ENCODE measurements at regions not wholly inside any gene's neighbourhood (a gene's known extent, or its start where the extent isn't known, plus 50 kb on each side); places are given as distances from the start of the nearest gene placed in this dataset.
"Not testable (repeated sequence)": the region's sequence is repeated elsewhere in the genome, so short reads cannot be mapped to it uniquely, and the experiment has no call there.

GRCh38 chr7:32747443-32748148 lies 144.0 kb downstream of the KBTBD2 start:
- H3K36me3 ChIP-seq; H3K27me3 ChIP-seq; H3K27ac ChIP-seq; H3K4me1 ChIP-seq; H3K4me3 ChIP-seq; H3K9me3 ChIP-seq; DNase-seq (ENCODE audit: low spot score in 2 of 2): not testable (repeated sequence)
- 80% methylated on average over 6 of the region's 6 CpGs for WGBS

- H3K27me3 ChIP-seq; H3K9me3 ChIP-seq; H3K4me3 ChIP-seq; H3K36me3 ChIP-seq; DNase-seq (ENCODE audit: low spot score in 2 of 2); H3K4me1 ChIP-seq; H3K27ac ChIP-seq: not testable (repeated sequence)
- WGBS = 93% methylated on average over 4 of the region's 4 CpGs
Measured at GRCh38 chr7:32741853-32742476, 149.6 kb downstream of the KBTBD2 start.

- not testable (repeated sequence) for H3K36me3 ChIP-seq; H3K4me3 ChIP-seq; H3K27me3 ChIP-seq; H3K27ac ChIP-seq; DNase-seq (ENCODE audit: low spot score in 2 of 2); H3K4me1 ChIP-seq; H3K9me3 ChIP-seq
- WGBS = 100% methylated on average over 1 of the region's 1 CpG
Measured at GRCh38 chr7:32739749-32740148, 151.8 kb downstream of the KBTBD2 start.

- H3K4me1 ChIP-seq; DNase-seq (ENCODE audit: low spot score in 2 of 2); H3K36me3 ChIP-seq; H3K27ac ChIP-seq; H3K27me3 ChIP-seq; H3K9me3 ChIP-seq; H3K4me3 ChIP-seq: not testable (repeated sequence)
- 90% methylated on average over 3 of the region's 3 CpGs for WGBS
Measured at GRCh38 chr7:32738390-32738789, 153.2 kb downstream of the KBTBD2 start.

GRCh38 chr7:32732767-32733166 lies 158.8 kb downstream of the KBTBD2 start:
- not testable (repeated sequence) for H3K27ac ChIP-seq; H3K9me3 ChIP-seq; DNase-seq (ENCODE audit: low spot score in 2 of 2); H3K36me3 ChIP-seq; H3K4me1 ChIP-seq; H3K27me3 ChIP-seq; H3K4me3 ChIP-seq
- 88% methylated on average over 4 of the region's 4 CpGs for WGBS

- peak overlapping the region; percentile 89 for H3K4me3 ChIP-seq
- H3K27me3 ChIP-seq; H3K4me1 ChIP-seq; DNase-seq (ENCODE audit: low spot score in 2 of 2); H3K27ac ChIP-seq; H3K36me3 ChIP-seq; H3K9me3 ChIP-seq: not testable (repeated sequence)
- WGBS = 26% methylated on average over 4 of the region's 5 CpGs
Measured at GRCh38 chr7:32729335-32729675, 162.3 kb downstream of the KBTBD2 start.

- H3K27ac ChIP-seq = peak overlapping the region; percentile 88
- peak; percentile 71 to 78 for DNase-seq (ENCODE audit: low spot score in 2 of 2)
- peak overlapping the region; percentile 89 for H3K4me3 ChIP-seq
- 1% methylated on average over 14 of the region's 111 CpGs for WGBS
- H3K4me1 ChIP-seq, H3K36me3 ChIP-seq, H3K9me3 ChIP-seq, H3K27me3 ChIP-seq: not testable (repeated sequence)
Measured at GRCh38 chr7:32728412-32729334, 162.9 kb downstream of the KBTBD2 start.

GRCh38 chr7:32727483-32728411 lies 163.8 kb downstream of the KBTBD2 start:
- H3K4me1 ChIP-seq, H3K27me3 ChIP-seq, H3K9me3 ChIP-seq, H3K36me3 ChIP-seq: not testable (repeated sequence)
- WGBS = 5% methylated on average over 23 of the region's 66 CpGs
- Histone ChIP-seq H3K27ac (peak overlapping the region; percentile 88), H3K4me3 (peak overlapping the region; percentile 89)
- DNase-seq (ENCODE audit: low spot score in 2 of 2) = peak in 1 of 2 donors; percentile 60

GRCh38 chr7:32722837-32723236 lies 168.7 kb downstream of the KBTBD2 start:
- H3K36me3 ChIP-seq; DNase-seq (ENCODE audit: low spot score in 2 of 2); H3K4me3 ChIP-seq; H3K27ac ChIP-seq; H3K9me3 ChIP-seq; H3K4me1 ChIP-seq; H3K27me3 ChIP-seq: not testable (repeated sequence)
- 81% methylated on average over 4 of the region's 4 CpGs for WGBS
